ENCODE measurements at regions not wholly inside any gene's neighbourhood (a gene's known extent, or its start where the extent isn't known, plus 50 kb on each side); places are given as distances from the start of the nearest gene placed in this dataset.

- TF ChIP-seq RELA (IDR thresholded peaks at IDR 0.05; ENCODE audit: borderline replicate concordance, partially characterized antibody) (no peak), HCFC1 (IDR thresholded peaks at IDR 0.05; ENCODE audit: low read length) (no peak), CBX3 (IDR thresholded peaks at IDR 0.05; ENCODE audit: borderline replicate concordance, low read depth) (no peak), RCOR1 (conservative IDR thresholded peaks at IDR 0.05; ENCODE audit: low read depth, low read length) (no peak), ZNF592 (IDR thresholded peaks at IDR 0.05) (no peak)
- TF ChIP-seq, protein P1, sequence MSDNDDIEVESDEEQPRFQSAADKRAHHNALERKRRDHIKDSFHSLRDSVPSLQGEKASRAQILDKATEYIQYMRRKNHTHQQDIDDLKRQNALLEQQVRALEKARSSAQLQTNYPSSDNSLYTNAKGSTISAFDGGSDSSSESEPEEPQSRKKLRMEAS (IDR thresholded peaks at IDR 0.05; ENCODE audit: low read depth, low read length): no peak
- H3K9me3 ChIP-seq (replicated peaks; ENCODE audit: control insufficient read depth, insufficient read depth, low read length): no peaks in the 10 kb centered on the region
- no peaks in the 10 kb centered on the region for H3K36me3 ChIP-seq (ENCODE audit: control insufficient read depth in 2 of 2, insufficient read depth in 2 of 2, low read length in 1 of 2)
- H3K79me2 ChIP-seq (ENCODE audit: control insufficient read depth, insufficient read depth, low read length): no peaks in the 10 kb centered on the region
- H3K4me3 ChIP-seq: no peak overlapping the region
- no peak overlapping the region for H2AFZ ChIP-seq (ENCODE audit: control insufficient read depth, low read depth, low read length)
- RAD21 ChIA-PET (ENCODE audit: unreplicated experiment): no interaction called here
- H3K27ac ChIP-seq (ENCODE audit: control insufficient read depth, insufficient read depth): no peak overlapping the region
- POLR2A ChIA-PET: no interaction called here
- intact Hi-C loops (cut with micrococcal nuclease; ENCODE audit: unreplicated experiment) (no loop called here), in situ Hi-C loops (cut with MboI) (no loop called here)
- H3K4me2 ChIP-seq (ENCODE audit: control insufficient read depth, insufficient read depth): no peak overlapping the region
- SMC1A ChIA-PET (ENCODE audit: uncharacterized antibody, unreplicated experiment): interaction anchor here (0.9 kb wide), 1 partner anchor 11 kb away, joined by 3 read pairs; no protein-coding TSS in a partner anchor
- H3K4me1 ChIP-seq (ENCODE audit: control insufficient read depth, insufficient read depth, low read length): no peaks in the 10 kb centered on the region
- 21% methylated on average over 5 of the region's 5 CpGs for WGBS (ENCODE audit: insufficient coverage, insufficient replicate concordance, low lambda C conversion rate, missing lambda C conversion rate)
- FAIRE-seq (no peak), DNase-seq (ENCODE audit: low read depth, low spot score) (no peak), ATAC-seq (no peak)
- no peak overlapping the region for H3K9ac ChIP-seq (ENCODE audit: control insufficient read depth, insufficient read depth, low read length)
- CTCF ChIA-PET: no interaction called here
- no peaks in the 10 kb centered on the region for H3K27me3 ChIP-seq (replicated peaks in 1 of 2; ENCODE audit: control insufficient read depth in 2 of 2, insufficient read depth in 2 of 2, low read length in 1 of 2)
- no TSS peak for BruUV-seq (replicated peaks)
- no peaks in the 10 kb centered on the region for H4K20me1 ChIP-seq (ENCODE audit: control insufficient read depth, insufficient read depth)
Observed at GRCh38 chr13:85589021-85589420, 210.2 kb downstream of the SLITRK6 start.
